SH-SY5Y (cell line): ENCODE measurements at regions not wholly inside any gene's neighbourhood (a gene's known extent, or its start where the extent isn't known, plus 50 kb on each side); places are given as distances from the start of the nearest gene placed in this dataset.

Source experiments
- GATA2 ChIP-seq: IDR thresholded peaks from 2 replicates; pipeline ENCODE4 v1.6.1; 2011; ENCODE audit warnings: mild to moderate bottlenecking, low read depth, low read length
- GATA3 ChIP-seq: IDR thresholded peaks from 2 replicates; pipeline ENCODE4 v1.6.1; 2011; ENCODE audit warnings: low read depth, mild to moderate bottlenecking, low read length, moderate library complexity

- TF ChIP-seq GATA2: no peak
- TF ChIP-seq GATA3: no peak
Observed at GRCh38 chr20:58020656-58021454, 207.6 kb downstream of the ANKRD60 start.

DNA sequence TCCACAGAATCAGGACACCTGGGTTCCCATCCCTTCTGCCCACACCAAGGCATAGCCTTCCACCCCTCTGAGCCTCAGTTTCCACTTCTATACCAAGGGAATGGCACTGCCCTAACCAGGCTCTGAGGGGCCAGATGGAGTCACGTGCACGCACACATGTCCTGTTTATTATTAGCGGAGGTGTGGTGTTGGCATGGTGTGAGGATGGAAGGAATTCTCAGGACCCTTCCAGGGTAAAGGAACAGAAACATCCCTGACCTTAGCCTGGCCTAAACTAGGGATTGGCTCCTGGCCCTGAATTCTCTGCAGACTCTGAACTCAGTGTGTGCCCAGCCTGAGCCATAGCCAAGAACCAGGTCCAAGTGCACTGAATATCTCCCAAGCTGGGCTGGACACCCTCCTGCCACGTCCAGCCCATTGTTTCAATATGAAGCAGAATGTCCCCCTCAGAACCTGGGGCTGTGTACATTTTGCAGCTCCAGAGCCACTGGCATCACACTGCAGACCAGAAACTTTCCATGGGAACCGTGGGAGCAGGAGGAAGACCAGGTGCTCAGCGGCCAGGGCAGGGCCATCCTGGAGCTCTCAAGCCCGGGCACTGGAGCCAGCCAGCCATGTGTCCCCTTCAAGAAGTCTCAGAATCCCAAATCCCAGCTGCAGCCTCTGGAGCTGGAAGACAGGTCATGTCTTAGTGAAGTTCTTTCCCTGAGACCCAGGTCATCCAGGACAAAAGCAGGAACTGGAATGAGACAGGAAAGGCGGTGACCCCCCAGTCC, 208.4 kb downstream of the ANKRD60 start:
- no peak for TF ChIP-seq GATA3
- TF ChIP-seq GATA2: no peak

GRCh38 chr20:58019027-58019849, 209.2 kb downstream of the ANKRD60 start:
- no peak for TF ChIP-seq GATA3

GRCh38 chr20:58018590-58018989, 209.9 kb downstream of the ANKRD60 start:
- TF ChIP-seq GATA3 (no peak), GATA2 (no peak)

DNA sequence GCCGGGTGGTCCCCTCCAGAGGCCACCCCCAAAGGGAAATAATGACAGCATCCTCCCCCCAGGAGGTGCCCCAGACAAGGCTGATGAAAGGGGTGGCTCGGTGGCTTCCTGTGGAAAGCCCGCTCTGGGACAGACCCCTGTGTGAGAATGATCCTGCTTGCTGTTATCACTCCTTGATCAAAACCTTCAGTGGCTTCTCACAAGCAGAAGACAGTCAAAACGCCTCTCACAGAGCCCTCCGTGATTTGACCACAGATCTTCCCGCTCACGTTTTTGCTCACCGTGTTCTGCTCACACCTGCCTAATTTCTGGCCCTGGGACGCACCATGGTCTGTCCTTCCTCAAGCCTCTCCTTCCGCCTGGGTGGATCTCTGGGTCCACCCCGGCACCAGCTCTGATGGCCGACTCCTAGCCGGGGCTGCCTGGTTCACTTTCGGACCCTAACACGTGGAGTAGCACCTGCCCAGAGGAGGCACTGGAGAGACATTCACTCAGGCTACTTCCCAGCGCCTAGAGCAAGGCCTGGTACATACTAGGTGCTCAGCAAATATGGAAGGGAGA, 210.4 kb downstream of the ANKRD60 start:
- no peak for TF ChIP-seq GATA2
- no peak for TF ChIP-seq GATA3

GRCh38 chr20:58017231-58017969, 211.1 kb downstream of the ANKRD60 start:
- TF ChIP-seq GATA2 (no peak), GATA3 (no peak)

DNA sequence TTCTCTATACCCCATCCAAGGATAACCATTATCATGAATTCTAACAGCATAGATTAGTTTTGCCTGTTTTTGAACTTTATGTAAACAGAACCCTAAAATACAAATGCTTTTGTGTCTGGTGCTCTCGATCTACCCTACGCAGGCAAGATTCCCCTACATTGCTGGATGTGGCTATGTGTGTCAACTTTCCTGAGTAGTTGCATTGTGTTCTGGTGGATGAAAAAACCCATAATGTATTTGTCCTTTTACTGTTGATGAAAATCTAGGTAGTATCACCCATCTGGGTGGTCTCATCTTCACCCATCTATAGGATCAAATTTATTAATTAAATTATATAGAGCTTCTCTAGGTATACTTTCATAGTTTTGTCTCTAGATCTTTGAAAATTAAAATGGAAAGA, 211.7 kb downstream of the ANKRD60 start:
- TF ChIP-seq GATA3 (no peak), GATA2 (no peak)

DNA sequence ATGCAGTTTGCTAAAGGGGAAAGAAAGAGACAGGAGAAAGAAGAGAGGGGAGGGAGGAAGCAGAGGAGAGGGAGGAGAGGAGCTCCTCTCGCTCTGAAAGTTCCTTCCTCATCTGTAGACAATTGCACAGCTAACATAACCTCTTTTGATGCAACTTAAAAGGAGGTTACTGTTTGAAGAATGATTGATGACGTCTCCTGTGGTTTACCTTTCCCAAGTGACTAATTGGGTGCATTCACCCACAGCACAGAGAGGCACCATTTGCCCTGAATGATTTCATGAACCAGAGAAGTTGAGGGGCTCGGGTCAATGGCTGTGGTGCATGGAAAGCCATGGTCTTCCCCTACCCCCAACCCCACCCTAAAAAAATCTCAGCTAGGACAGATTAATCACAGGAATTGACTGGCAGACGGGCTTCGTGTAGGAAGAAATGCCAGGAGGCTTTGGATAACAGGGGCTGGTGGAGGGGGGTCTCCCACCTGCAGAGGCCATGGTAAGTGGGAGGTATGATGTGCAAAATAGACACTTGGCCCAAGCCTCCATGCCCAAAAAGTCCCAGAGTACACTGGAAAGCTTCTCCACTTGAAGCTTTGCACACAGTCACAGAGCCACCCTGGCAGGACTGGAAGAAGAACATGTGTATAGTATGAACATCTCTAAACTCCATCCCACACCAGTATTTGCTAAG, 213.7 kb downstream of the ANKRD60 start:
- TF ChIP-seq GATA2 (no peak), GATA3 (no peak)

GRCh38 chr20:58012731-58013510, 215.5 kb downstream of the ANKRD60 start:
- TF ChIP-seq GATA3 (no peak), GATA2 (no peak)

DNA sequence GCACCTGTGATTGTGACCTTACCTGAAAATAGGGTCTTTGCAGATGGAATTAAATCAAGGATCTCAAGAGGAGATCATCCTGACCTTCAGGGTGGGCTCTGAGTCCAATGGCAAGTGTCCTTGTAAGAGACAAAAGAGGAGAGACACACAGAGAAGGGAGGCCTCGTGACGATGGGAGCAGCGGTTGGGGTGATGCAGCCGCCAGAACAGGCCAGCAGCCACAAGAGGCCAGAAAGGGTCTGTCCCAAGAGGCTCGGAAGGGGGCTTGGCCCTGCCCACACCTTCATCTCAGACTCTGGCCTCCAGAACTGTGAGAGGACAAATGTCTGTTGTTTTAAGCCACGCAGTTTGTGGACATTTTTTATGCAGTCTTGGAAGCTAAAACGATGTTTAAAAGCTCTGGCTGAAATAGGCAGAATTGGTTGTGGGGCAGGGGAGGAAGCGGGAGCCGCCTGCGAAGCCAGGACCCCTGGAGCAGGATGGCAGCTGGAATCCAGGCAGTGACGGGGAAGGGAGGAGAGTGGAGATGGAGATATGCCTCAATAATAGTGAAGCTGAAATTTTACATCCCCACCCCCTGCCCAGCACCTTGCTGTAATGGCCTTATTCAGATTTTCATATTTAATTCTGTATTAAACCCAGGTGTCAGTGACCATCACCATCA, 216.4 kb downstream of the ANKRD60 start:
- TF ChIP-seq GATA2: no peak
- TF ChIP-seq GATA3: no peak

DNA sequence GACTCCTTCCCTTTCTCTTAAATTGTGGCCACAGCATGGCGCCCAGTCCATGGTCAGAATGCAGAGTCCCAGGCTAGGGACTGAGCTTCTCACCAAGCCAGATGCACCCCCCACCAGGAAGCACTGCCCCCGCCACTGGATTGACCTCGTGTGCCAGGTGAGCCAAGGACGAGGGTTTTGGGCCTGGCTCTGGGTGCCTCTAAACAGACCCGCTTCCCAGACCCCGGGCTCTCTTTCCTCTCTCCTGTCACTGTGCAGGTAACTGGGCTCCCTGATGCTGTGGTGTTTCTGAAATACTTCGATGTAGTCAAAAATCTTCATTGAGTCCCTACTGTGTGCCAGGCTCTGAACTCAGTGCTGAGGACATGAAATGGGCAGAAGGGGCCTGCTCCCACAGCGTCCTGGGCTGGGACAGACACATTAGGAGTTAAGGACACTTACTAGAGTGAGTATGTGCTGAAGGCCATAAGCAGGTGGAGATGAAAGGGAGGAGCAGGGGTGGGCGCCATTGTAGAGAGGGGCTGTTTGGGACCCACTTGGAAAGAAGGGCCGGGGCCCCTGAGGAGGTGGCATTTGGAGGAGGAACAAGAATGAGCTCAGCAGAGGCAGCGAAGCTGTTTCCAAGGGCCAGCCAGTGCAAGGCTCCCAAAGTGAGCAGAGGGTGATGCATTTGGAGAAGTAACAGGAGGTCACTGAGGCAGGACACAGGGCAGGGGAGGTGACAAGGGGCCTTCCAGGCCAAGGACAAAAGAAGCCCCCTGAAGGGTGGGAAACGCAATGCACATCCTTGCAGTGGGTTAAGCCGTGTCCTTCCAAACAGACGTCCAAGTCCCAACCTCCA, 217.1 kb downstream of the ANKRD60 start:
- TF ChIP-seq GATA3: no peak
- no peak for TF ChIP-seq GATA2
